ENCODE measurements at regions not wholly inside any gene's neighbourhood (a gene's known extent, or its start where the extent isn't known, plus 50 kb on each side); places are given as distances from the start of the nearest gene placed in this dataset.

- CTCF ChIA-PET = no interaction called here
Observed at GRCh38 chr3:118477768-118478167, 556.9 kb downstream of the IGSF11 start.

GRCh38 chr3:118478706-118479276, 555.9 kb downstream of the IGSF11 start:
- Mint-ChIP-seq H3K4me3 (no peak overlapping the region), H3K36me3 (no peaks in the 10 kb centered on the region), H3K9me3 (peaks cover 0 to 11% (median 7%) of the 10 kb centered on the region in 5 donors), H3K27ac (no peak overlapping the region), H3K27me3 (peaks cover 0 to 1% of the 10 kb centered on the region in 2 donors), H3K4me1 (no peaks in the 10 kb centered on the region)
- Histone ChIP-seq H3K27me3 (ENCODE audit: insufficient read depth, low read length, poor library complexity, severe bottlenecking) (no peaks in the 10 kb centered on the region), H3K4me3 (ENCODE audit: low read length) (no peak overlapping the region), H3K36me3 (ENCODE audit: insufficient read depth, low read length) (no peaks in the 10 kb centered on the region), H3K27ac (ENCODE audit: low read depth, low read length) (no peak overlapping the region), H3K9me3 (ENCODE audit: low read length) (no peaks in the 10 kb centered on the region), H3K4me1 (ENCODE audit: insufficient read depth, low read length) (no peaks in the 10 kb centered on the region)
- ChIA-PET CTCF (no interaction called here), POLR2A (no interaction called here)
- DNase-seq = no peak

More at GRCh38 chr3:118477768-118478167, 556.9 kb downstream of the IGSF11 start:
- no peaks in the 10 kb centered on the region for H3K9me3 ChIP-seq (ENCODE audit: low read length)
- POLR2A ChIA-PET = no interaction called here
- no peak overlapping the region for H3K4me3 ChIP-seq (ENCODE audit: low read length)
- DNase-seq = no peak
- no peaks in the 10 kb centered on the region for H3K27me3 ChIP-seq (ENCODE audit: insufficient read depth, low read length, poor library complexity, severe bottlenecking)
- no peaks in the 10 kb centered on the region for H3K36me3 ChIP-seq (ENCODE audit: insufficient read depth, low read length)
- H3K9me3 Mint-ChIP-seq = peaks cover 0 to 11% (median 5%) of the 10 kb centered on the region in 5 donors
- H3K27me3 Mint-ChIP-seq = no peaks in the 10 kb centered on the region
- no peak overlapping the region for H3K27ac Mint-ChIP-seq
- H3K4me1 ChIP-seq (ENCODE audit: insufficient read depth, low read length) = no peaks in the 10 kb centered on the region
- H3K4me1 Mint-ChIP-seq = no peaks in the 10 kb centered on the region
- H3K36me3 Mint-ChIP-seq = no peaks in the 10 kb centered on the region
- no peak overlapping the region for H3K4me3 Mint-ChIP-seq
- no peak overlapping the region for H3K27ac ChIP-seq (ENCODE audit: low read depth, low read length)

GRCh38 chr3:118479376-118479775, 555.3 kb downstream of the IGSF11 start:
- H3K4me3 Mint-ChIP-seq = no peak overlapping the region
- H3K9me3 Mint-ChIP-seq = peaks cover 0 to 11% (median 7%) of the 10 kb centered on the region in 5 donors
- POLR2A ChIA-PET = no interaction called here
- no peak for DNase-seq
- Histone ChIP-seq H3K9me3 (ENCODE audit: low read length) (no peaks in the 10 kb centered on the region), H3K4me3 (ENCODE audit: low read length) (no peak overlapping the region), H3K36me3 (ENCODE audit: insufficient read depth, low read length) (no peaks in the 10 kb centered on the region), H3K27ac (ENCODE audit: low read depth, low read length) (no peak overlapping the region), H3K27me3 (ENCODE audit: insufficient read depth, low read length, poor library complexity, severe bottlenecking) (no peaks in the 10 kb centered on the region), H3K4me1 (ENCODE audit: insufficient read depth, low read length) (no peaks in the 10 kb centered on the region)
- no peaks in the 10 kb centered on the region for H3K4me1 Mint-ChIP-seq
- H3K27me3 Mint-ChIP-seq = peaks cover 0 to 1% of the 10 kb centered on the region in 2 donors
- no peaks in the 10 kb centered on the region for H3K36me3 Mint-ChIP-seq
- no peak overlapping the region for H3K27ac Mint-ChIP-seq
- CTCF ChIA-PET = no interaction called here

- POLR2A ChIA-PET = no interaction called here
- Mint-ChIP-seq H3K4me3 (no peak overlapping the region), H3K27me3 (peaks cover 0 to 1% of the 10 kb centered on the region in 2 donors), H3K36me3 (no peaks in the 10 kb centered on the region), H3K27ac (no peak overlapping the region), H3K4me1 (no peaks in the 10 kb centered on the region), H3K9me3 (peaks cover 0 to 11% (median 7%) of the 10 kb centered on the region in 5 donors)
- no peaks in the 10 kb centered on the region for H3K9me3 ChIP-seq (ENCODE audit: low read length)
- DNase-seq = no peak
- no peaks in the 10 kb centered on the region for H3K4me1 ChIP-seq (ENCODE audit: insufficient read depth, low read length)
- H3K27ac ChIP-seq (ENCODE audit: low read depth, low read length) = no peak overlapping the region
- no peaks in the 10 kb centered on the region for H3K36me3 ChIP-seq (ENCODE audit: insufficient read depth, low read length)
- no peak overlapping the region for H3K4me3 ChIP-seq (ENCODE audit: low read length)
- CTCF ChIA-PET = no interaction called here
- H3K27me3 ChIP-seq (ENCODE audit: insufficient read depth, low read length, poor library complexity, severe bottlenecking) = no peaks in the 10 kb centered on the region
Observed at GRCh38 chr3:118480101-118480860, 554.4 kb downstream of the IGSF11 start.

GRCh38 chr3:118485693-118486092, 549.0 kb downstream of the IGSF11 start:
- Histone ChIP-seq H3K9me3 (ENCODE audit: low read length) (no peaks in the 10 kb centered on the region), H3K27me3 (ENCODE audit: insufficient read depth, low read length, poor library complexity, severe bottlenecking) (no peaks in the 10 kb centered on the region), H3K27ac (ENCODE audit: low read depth, low read length) (no peak overlapping the region), H3K36me3 (ENCODE audit: insufficient read depth, low read length) (no peaks in the 10 kb centered on the region), H3K4me1 (ENCODE audit: insufficient read depth, low read length) (no peaks in the 10 kb centered on the region), H3K4me3 (ENCODE audit: low read length) (no peak overlapping the region)
- POLR2A ChIA-PET = no interaction called here
- Mint-ChIP-seq H3K27me3 (peaks cover 0 to 1% of the 10 kb centered on the region in 2 donors), H3K4me3 (no peak overlapping the region), H3K36me3 (no peaks in the 10 kb centered on the region), H3K9me3 (peaks cover 0 to 10% (median 4%) of the 10 kb centered on the region in 5 donors), H3K4me1 (no peaks in the 10 kb centered on the region), H3K27ac (no peak overlapping the region)
- DNase-seq = no peak
- CTCF ChIA-PET = no interaction called here

- H3K4me1 ChIP-seq (ENCODE audit: insufficient read depth, low read length) = no peaks in the 10 kb centered on the region
- no peak overlapping the region for H3K27ac Mint-ChIP-seq
- H3K27me3 ChIP-seq (ENCODE audit: insufficient read depth, low read length, poor library complexity, severe bottlenecking) = no peaks in the 10 kb centered on the region
- H3K9me3 ChIP-seq (ENCODE audit: low read length) = no peaks in the 10 kb centered on the region
- H3K36me3 ChIP-seq (ENCODE audit: insufficient read depth, low read length) = no peaks in the 10 kb centered on the region
- H3K9me3 Mint-ChIP-seq = peaks cover 0 to 8% (median 5%) of the 10 kb centered on the region in 5 donors
- POLR2A ChIA-PET = no interaction called here
- H3K4me1 Mint-ChIP-seq = no peaks in the 10 kb centered on the region
- H3K36me3 Mint-ChIP-seq = no peaks in the 10 kb centered on the region
- H3K4me3 ChIP-seq (ENCODE audit: low read length) = no peak overlapping the region
- no peak overlapping the region for H3K4me3 Mint-ChIP-seq
- no peak for DNase-seq
- H3K27ac ChIP-seq (ENCODE audit: low read depth, low read length) = no peak overlapping the region
- CTCF ChIA-PET = no interaction called here
- peaks cover 0 to 1% of the 10 kb centered on the region in 2 donors for H3K27me3 Mint-ChIP-seq
Observed at GRCh38 chr3:118487734-118488133, 546.9 kb downstream of the IGSF11 start.

GRCh38 chr3:118488732-118489131, 545.9 kb downstream of the IGSF11 start:
- Mint-ChIP-seq H3K27ac (no peak overlapping the region), H3K4me3 (no peak overlapping the region), H3K4me1 (no peaks in the 10 kb centered on the region), H3K27me3 (no peaks in the 10 kb centered on the region), H3K9me3 (peaks cover 0 to 8% (median 5%) of the 10 kb centered on the region in 5 donors), H3K36me3 (no peaks in the 10 kb centered on the region)
- Histone ChIP-seq H3K4me3 (ENCODE audit: low read length) (no peak overlapping the region), H3K9me3 (ENCODE audit: low read length) (no peaks in the 10 kb centered on the region), H3K36me3 (ENCODE audit: insufficient read depth, low read length) (no peaks in the 10 kb centered on the region), H3K27ac (ENCODE audit: low read depth, low read length) (no peak overlapping the region), H3K27me3 (ENCODE audit: insufficient read depth, low read length, poor library complexity, severe bottlenecking) (no peaks in the 10 kb centered on the region), H3K4me1 (ENCODE audit: insufficient read depth, low read length) (no peaks in the 10 kb centered on the region)
- POLR2A ChIA-PET = no interaction called here
- CTCF ChIA-PET = no interaction called here
- DNase-seq = no peak

- peaks cover 0 to 13% (median 3%) of the 10 kb centered on the region in 5 donors for H3K9me3 Mint-ChIP-seq
- H3K27ac Mint-ChIP-seq = no peak overlapping the region
- no peaks in the 10 kb centered on the region for H3K27me3 ChIP-seq (ENCODE audit: insufficient read depth, low read length, poor library complexity, severe bottlenecking)
- no peaks in the 10 kb centered on the region for H3K4me1 Mint-ChIP-seq
- CTCF ChIA-PET = no interaction called here
- H3K36me3 Mint-ChIP-seq = no peaks in the 10 kb centered on the region
- H3K4me3 Mint-ChIP-seq = no peak overlapping the region
- no peak overlapping the region for H3K27ac ChIP-seq (ENCODE audit: low read depth, low read length)
- H3K4me1 ChIP-seq (ENCODE audit: insufficient read depth, low read length) = no peaks in the 10 kb centered on the region
- H3K9me3 ChIP-seq (ENCODE audit: low read length) = no peaks in the 10 kb centered on the region
- no peak for DNase-seq
- H3K36me3 ChIP-seq (ENCODE audit: insufficient read depth, low read length) = no peaks in the 10 kb centered on the region
- POLR2A ChIA-PET = no interaction called here
- no peak overlapping the region for H3K4me3 ChIP-seq (ENCODE audit: low read length)
- H3K27me3 Mint-ChIP-seq = no peaks in the 10 kb centered on the region
Observed at GRCh38 chr3:118495206-118495605, 539.4 kb downstream of the IGSF11 start.

Measured in CD8-positive, alpha-beta memory T cell (primary cell).